ENCODE measurements at regions not wholly inside any gene's neighbourhood (a gene's known extent, or its start where the extent isn't known, plus 50 kb on each side); places are given as distances from the start of the nearest gene placed in this dataset.

GRCh38 chr7:149696280-149696679 lies 77.1 kb downstream of the ZNF467 start:
- intact Hi-C loops (cut with micrococcal nuclease; ENCODE audit: unreplicated experiment), result no loop called here
- no peak for DNase-seq
- H3K4me3 ChIP-seq, result no peak overlapping the region
- no peaks in the 10 kb centered on the region; the same call in 1 of the 2 replicates for H3K9me2 ChIP-seq (ENCODE audit: insufficient read depth)
- H3K4me2 ChIP-seq, result no peak overlapping the region
- H3K79me2 ChIP-seq (ENCODE audit: low read depth), result no peaks in the 10 kb centered on the region
- POLR2A ChIA-PET (ENCODE audit: unreplicated experiment), result no interaction called here
- H3K4me1 ChIP-seq (replicated peaks; ENCODE audit: insufficient read depth), result no peaks in the 10 kb centered on the region; the same call in 1 of the 2 replicates
- no peaks in the 10 kb centered on the region for H3K36me3 ChIP-seq (ENCODE audit: low read depth)
- BruUV-seq (replicated peaks), result no TSS peak
- TF ChIP-seq CTCF (conservative IDR thresholded peaks at IDR 0.05), result no peak
- TF ChIP-seq EZH2 (IDR thresholded peaks at IDR 0.05; ENCODE audit: low read depth), result no peak
- peaks cover 3% of the 10 kb centered on the region; the same call in 1 of the 2 replicates for H3F3A ChIP-seq (ENCODE audit: insufficient read depth, low read depth)
- no peak overlapping the region for H2AFZ ChIP-seq
- no peaks in the 10 kb centered on the region for H4K20me1 ChIP-seq (ENCODE audit: insufficient read depth)
- H3K27me3 ChIP-seq (ENCODE audit: insufficient read depth, low read depth), result 0 out of 2 replicates have a peak, but pooled peaks cover 5% of the 10 kb centered on the region
- H3K27ac ChIP-seq, result no peak overlapping the region
- CTCF ChIA-PET, result no interaction called here
- peaks cover 10% of the 10 kb centered on the region; the same call in 1 of the 2 replicates for H3K9me3 ChIP-seq (ENCODE audit: insufficient read depth, low read depth)

- H4K20me1 ChIP-seq (ENCODE audit: insufficient read depth), result no peaks in the 10 kb centered on the region
- H3K79me2 ChIP-seq (ENCODE audit: low read depth), result no peaks in the 10 kb centered on the region
- no peak for DNase-seq
- no peaks in the 10 kb centered on the region for H3K9me2 ChIP-seq (ENCODE audit: insufficient read depth)
- no peaks in the 10 kb centered on the region for H3K27me3 ChIP-seq (ENCODE audit: insufficient read depth, low read depth)
- no peak overlapping the region for H2AFZ ChIP-seq
- peaks cover under 1% of the 10 kb centered on the region; the same call in 1 of the 2 replicates for H3K9me3 ChIP-seq (ENCODE audit: insufficient read depth, low read depth)
- no peak overlapping the region for H3K27ac ChIP-seq
- no peak overlapping the region for H3K4me3 ChIP-seq
- H3K4me1 ChIP-seq (replicated peaks; ENCODE audit: insufficient read depth), result peaks cover 9% of the 10 kb centered on the region
- no TSS peak for BruUV-seq (replicated peaks)
- peaks cover 13% of the 10 kb centered on the region for H3F3A ChIP-seq (ENCODE audit: insufficient read depth, low read depth)
- H3K36me3 ChIP-seq (ENCODE audit: low read depth), result no peaks in the 10 kb centered on the region
- H3K4me2 ChIP-seq, result no peak overlapping the region
- POLR2A ChIA-PET (ENCODE audit: unreplicated experiment), result no interaction called here
- no peak for TF ChIP-seq CTCF (conservative IDR thresholded peaks at IDR 0.05)
- TF ChIP-seq EZH2 (IDR thresholded peaks at IDR 0.05; ENCODE audit: low read depth), result no peak
- CTCF ChIA-PET, result no interaction called here
- intact Hi-C loops (cut with micrococcal nuclease; ENCODE audit: unreplicated experiment), result no loop called here
Observed at GRCh38 chr7:149692557-149692982, 80.8 kb downstream of the ZNF467 start.

GRCh38 chr7:149692056-149692455 lies 81.3 kb downstream of the ZNF467 start:
- Histone ChIP-seq H3K4me2 (peak overlapping the region; percentile 67; the same call in 1 of the 2 replicates), H2AFZ (no peak overlapping the region)

More at GRCh38 chr7:149692056-149692455, 81.3 kb downstream of the ZNF467 start:
- ChIA-PET POLR2A (ENCODE audit: unreplicated experiment) (no interaction called here), CTCF (interaction anchor here (0.6 kb wide), 1 partner anchor 64 kb away, joined by 4 read pairs; no protein-coding TSS in a partner anchor)
- Histone ChIP-seq H3K4me1 (replicated peaks; ENCODE audit: insufficient read depth) (peaks cover 9% of the 10 kb centered on the region), H3K4me3 (no peak overlapping the region), H4K20me1 (ENCODE audit: insufficient read depth) (no peaks in the 10 kb centered on the region), H3K36me3 (ENCODE audit: low read depth) (no peaks in the 10 kb centered on the region), H3K9me2 (ENCODE audit: insufficient read depth) (no peaks in the 10 kb centered on the region), H3K27ac (no peak overlapping the region), H3F3A (ENCODE audit: insufficient read depth, low read depth) (peaks cover 13% of the 10 kb centered on the region), H3K9me3 (ENCODE audit: insufficient read depth, low read depth) (no peaks in the 10 kb centered on the region), H3K27me3 (ENCODE audit: insufficient read depth, low read depth) (no peaks in the 10 kb centered on the region), H3K79me2 (ENCODE audit: low read depth) (no peaks in the 10 kb centered on the region)
- no TSS peak for BruUV-seq (replicated peaks)
- intact Hi-C loops (cut with micrococcal nuclease; ENCODE audit: unreplicated experiment), result no loop called here
- DNase-seq, result no peak
- TF ChIP-seq EZH2 (IDR thresholded peaks at IDR 0.05; ENCODE audit: low read depth), result no peak
- no peak for TF ChIP-seq CTCF (conservative IDR thresholded peaks at IDR 0.05)
